Astrocyte (in vitro differentiated cells and primary cell): ENCODE measurements at regions not wholly inside any gene's neighbourhood (a gene's known extent, or its start where the extent isn't known, plus 50 kb on each side); places are given as distances from the start of the nearest gene placed in this dataset.
"Not testable (repeated sequence)": the region's sequence is repeated elsewhere in the genome, so short reads cannot be mapped to it uniquely, and the experiment has no call there.

Experiments
- DNase-seq: peaks from one replicate; pipeline ENCODE4 v3.0.0-alpha.2; 2010; ENCODE audit warnings: low read depth
- FAIRE-seq: peaks from 2 replicates; lab custom pipeline; 2011; peaks lifted over from hg19 to GRCh38; lab: Jason Lieb, UNC
- H2AFZ ChIP-seq: 2 replicates; pipeline ENCODE4 v1.6.0; 2012; ENCODE audit warnings: low read depth, low read length, inconsistent platforms
- H3K27ac ChIP-seq: 2 replicates; pipeline ENCODE4 v1.5.1; 2011; ENCODE audit warnings: low read depth, low read length, inconsistent platforms
- H3K27me3 ChIP-seq: 2 replicates; pipeline ENCODE4 v1.6.0; 2011; ENCODE audit warnings: low read length, inconsistent platforms; ENCODE audit not compliant: insufficient read depth
- H3K36me3 ChIP-seq: 2 replicates; pipeline ENCODE4 v1.5.1; 2011; ENCODE audit warnings: low read length, inconsistent platforms; ENCODE audit not compliant: insufficient read depth
- H3K4me1 ChIP-seq: 2 replicates; pipeline ENCODE4 v1.5.1; 2011; ENCODE audit warnings: low read length, inconsistent platforms; ENCODE audit not compliant: insufficient read depth
- H3K4me2 ChIP-seq: 2 replicates; pipeline ENCODE4 v1.6.0; 2012; ENCODE audit warnings: low read length, inconsistent platforms
- H3K4me3 ChIP-seq: 2 replicates; pipeline ENCODE4 v1.5.1; 2011; ENCODE audit warnings: low read depth, mild to moderate bottlenecking, low read length, inconsistent platforms; ENCODE audit not compliant: insufficient read depth
- H3K79me2 ChIP-seq: 2 replicates; pipeline ENCODE4 v1.6.0; 2012; ENCODE audit warnings: mild to moderate bottlenecking, low read length, inconsistent platforms; ENCODE audit not compliant: insufficient read depth
- H3K9ac ChIP-seq: 2 replicates; pipeline ENCODE4 v1.6.0; 2012; ENCODE audit warnings: mild to moderate bottlenecking, low read length, inconsistent platforms
- H3K9me3 ChIP-seq: 2 replicates; pipeline ENCODE4 v1.5.1; 2012; ENCODE audit warnings: low read depth, mild to moderate bottlenecking, low read length, inconsistent platforms; ENCODE audit not compliant: insufficient read depth
- H4K20me1 ChIP-seq: 2 replicates; pipeline ENCODE4 v1.6.0; 2012; ENCODE audit warnings: low read length, inconsistent platforms; ENCODE audit not compliant: insufficient read depth
- H3K27ac Mint-ChIP-seq: one replicate; pipeline ENCODE4 v1.8.0; 2021; ENCODE audit warnings: mild to moderate bottlenecking, mixed read lengths; ENCODE audit not compliant: unreplicated experiment
- H3K27me3 Mint-ChIP-seq: one replicate; pipeline ENCODE4 v1.8.0; 2021; ENCODE audit warnings: low read depth, mixed read lengths; ENCODE audit not compliant: unreplicated experiment
- H3K36me3 Mint-ChIP-seq: one replicate; pipeline ENCODE4 v1.8.0; 2021; ENCODE audit warnings: low read depth, mixed read lengths; ENCODE audit not compliant: unreplicated experiment
- H3K4me1 Mint-ChIP-seq: one replicate; pipeline ENCODE4 v1.8.0; 2021; ENCODE audit warnings: low read depth, mixed read lengths; ENCODE audit not compliant: unreplicated experiment
- H3K4me3 Mint-ChIP-seq: one replicate; pipeline ENCODE4 v1.8.0; 2021; ENCODE audit warnings: mild to moderate bottlenecking, moderate library complexity, mixed read lengths; ENCODE audit not compliant: unreplicated experiment
- H3K9me3 Mint-ChIP-seq: one replicate; pipeline ENCODE4 v1.8.0; 2021; ENCODE audit warnings: mild to moderate bottlenecking, mixed read lengths; ENCODE audit not compliant: unreplicated experiment
- EZH2 ChIP-seq: IDR thresholded peaks from 2 replicates; pipeline ENCODE4 v1.6.1; 2012; ENCODE audit warnings: mild to moderate bottlenecking, low read length, inconsistent platforms; ENCODE audit not compliant: insufficient read depth
- TF ChIP-seq, protein P1 (sequence below): IDR thresholded peaks from 2 replicates; pipeline ENCODE4 v1.5.1; 2011; ENCODE audit warnings: low read depth, mild to moderate bottlenecking, inconsistent platforms, low read length, moderate library complexity; ENCODE audit not compliant: insufficient read depth

DNA sequence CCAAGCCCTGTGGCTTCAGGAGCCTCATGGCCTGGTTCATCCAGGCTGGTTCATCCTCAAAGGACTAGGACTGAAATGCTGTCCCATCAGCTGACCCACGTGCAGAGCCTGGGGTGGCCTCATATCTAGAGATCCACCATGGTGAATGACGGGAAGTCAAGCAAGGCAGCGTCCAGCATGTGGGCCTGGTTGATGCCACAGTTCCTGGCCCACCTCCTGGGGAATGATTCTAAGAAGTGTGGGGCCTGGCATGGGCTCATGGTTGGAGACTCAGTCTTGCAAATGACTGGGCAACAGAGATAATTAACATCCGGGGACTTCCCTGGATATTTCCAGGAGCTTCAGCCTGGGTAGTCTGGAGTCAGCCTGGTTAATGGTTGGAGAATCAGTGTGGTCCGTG lies 302.4 kb upstream of the SFSWAP start:
- Mint-ChIP-seq H3K4me1 (no peaks in the 10 kb centered on the region), H3K36me3 (no peaks in the 10 kb centered on the region), H3K27ac (no peak overlapping the region), H3K9me3 (no peaks in the 10 kb centered on the region), H3K4me3 (no peak overlapping the region), H3K27me3 (peaks cover 58% of the 10 kb centered on the region)
- Histone ChIP-seq H3K4me3 (no peak overlapping the region), H3K4me1 (no peaks in the 10 kb centered on the region), H2AFZ (no peak overlapping the region), H3K36me3 (no peaks in the 10 kb centered on the region), H3K4me2 (no peak overlapping the region), H3K27me3 (no peaks in the 10 kb centered on the region), H3K9me3 (peaks cover 3% of the 10 kb centered on the region), H3K79me2 (no peaks in the 10 kb centered on the region), H4K20me1 (no peaks in the 10 kb centered on the region), H3K9ac (no peak overlapping the region), H3K27ac (no peak overlapping the region)
- DNase-seq (no peak), FAIRE-seq (no peak)
- TF ChIP-seq, protein P1, sequence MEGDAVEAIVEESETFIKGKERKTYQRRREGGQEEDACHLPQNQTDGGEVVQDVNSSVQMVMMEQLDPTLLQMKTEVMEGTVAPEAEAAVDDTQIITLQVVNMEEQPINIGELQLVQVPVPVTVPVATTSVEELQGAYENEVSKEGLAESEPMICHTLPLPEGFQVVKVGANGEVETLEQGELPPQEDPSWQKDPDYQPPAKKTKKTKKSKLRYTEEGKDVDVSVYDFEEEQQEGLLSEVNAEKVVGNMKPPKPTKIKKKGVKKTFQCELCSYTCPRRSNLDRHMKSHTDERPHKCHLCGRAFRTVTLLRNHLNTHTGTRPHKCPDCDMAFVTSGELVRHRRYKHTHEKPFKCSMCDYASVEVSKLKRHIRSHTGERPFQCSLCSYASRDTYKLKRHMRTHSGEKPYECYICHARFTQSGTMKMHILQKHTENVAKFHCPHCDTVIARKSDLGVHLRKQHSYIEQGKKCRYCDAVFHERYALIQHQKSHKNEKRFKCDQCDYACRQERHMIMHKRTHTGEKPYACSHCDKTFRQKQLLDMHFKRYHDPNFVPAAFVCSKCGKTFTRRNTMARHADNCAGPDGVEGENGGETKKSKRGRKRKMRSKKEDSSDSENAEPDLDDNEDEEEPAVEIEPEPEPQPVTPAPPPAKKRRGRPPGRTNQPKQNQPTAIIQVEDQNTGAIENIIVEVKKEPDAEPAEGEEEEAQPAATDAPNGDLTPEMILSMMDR = no peak
- TF ChIP-seq EZH2 = no peak

DNA sequence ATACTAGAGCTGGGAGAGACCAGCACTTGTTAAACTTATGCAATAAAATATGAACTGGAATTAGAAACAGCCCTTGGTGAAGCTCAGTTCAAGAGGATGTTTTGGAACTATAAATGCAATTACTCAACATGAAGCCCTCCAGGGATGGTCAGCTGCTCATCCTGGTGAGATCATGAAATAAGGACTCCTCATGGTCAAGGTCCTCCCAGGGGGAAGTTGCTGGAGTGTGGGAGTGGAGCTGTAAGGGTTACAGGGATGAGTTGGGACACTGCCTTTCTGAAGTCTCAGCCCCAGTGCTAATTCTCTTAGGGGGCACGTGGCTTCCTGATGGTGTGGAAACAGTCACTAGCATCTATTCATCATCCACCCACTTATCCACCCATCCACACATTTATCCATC lies 301.7 kb upstream of the SFSWAP start:
- Histone ChIP-seq H3K27me3 (no peaks in the 10 kb centered on the region), H3K36me3 (no peaks in the 10 kb centered on the region), H3K9ac (no peak overlapping the region), H3K79me2 (no peaks in the 10 kb centered on the region), H3K4me2 (no peak overlapping the region), H3K27ac (no peak overlapping the region), H3K4me1 (no peaks in the 10 kb centered on the region), H2AFZ (no peak overlapping the region), H3K4me3 (no peak overlapping the region), H4K20me1 (no peaks in the 10 kb centered on the region), H3K9me3 (no peaks in the 10 kb centered on the region)
- no peak for FAIRE-seq
- Mint-ChIP-seq H3K36me3 (no peaks in the 10 kb centered on the region), H3K27ac (no peak overlapping the region), H3K4me3 (no peak overlapping the region), H3K4me1 (no peaks in the 10 kb centered on the region), H3K27me3 (peaks cover 58% of the 10 kb centered on the region), H3K9me3 (no peaks in the 10 kb centered on the region)
- DNase-seq = no peak
- no peak for TF ChIP-seq EZH2
- TF ChIP-seq, protein P1 = no peak

DNA sequence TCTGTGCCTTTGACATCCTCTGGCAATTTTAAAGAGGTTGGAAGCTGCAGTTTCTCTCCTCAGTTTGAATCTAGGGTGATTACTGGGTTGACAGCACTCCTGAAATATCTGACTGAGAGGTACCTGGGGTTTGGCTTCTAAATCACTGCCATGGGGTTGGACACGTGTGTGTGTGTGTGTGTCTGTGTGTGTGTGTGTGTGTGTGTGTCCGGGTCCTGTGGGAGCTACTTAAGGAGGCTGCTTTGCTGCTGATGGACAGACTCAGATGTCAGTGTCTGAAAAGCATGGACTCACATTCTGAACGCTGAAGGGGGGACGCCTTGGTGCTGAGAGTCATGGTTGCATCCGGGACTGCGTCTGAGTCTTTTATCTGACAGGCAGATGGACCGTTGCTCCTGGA lies 299.1 kb upstream of the SFSWAP start:
- H3K9me3 Mint-ChIP-seq, H3K4me1 Mint-ChIP-seq, H3K4me1 ChIP-seq, H2AFZ ChIP-seq, H3K27me3 ChIP-seq, H3K27ac ChIP-seq, H3K27ac Mint-ChIP-seq, H3K4me3 ChIP-seq, H3K4me2 ChIP-seq, H3K79me2 ChIP-seq, H3K9ac ChIP-seq, H3K4me3 Mint-ChIP-seq, H4K20me1 ChIP-seq, DNase-seq, H3K36me3 Mint-ChIP-seq, H3K36me3 ChIP-seq, H3K9me3 ChIP-seq, FAIRE-seq: not testable (repeated sequence)
- H3K27me3 Mint-ChIP-seq = peaks cover 59% of the 10 kb centered on the region
